Esophagus muscularis mucosa (tissue), 4 donors: ENCODE measurements at regions not wholly inside any gene's neighbourhood (a gene's known extent, or its start where the extent isn't known, plus 50 kb on each side); places are given as distances from the start of the nearest gene placed in this dataset.
A peak's percentile ranks its signal among the peaks of the same experiment; 100 is the strongest.

Experiments
- DNase-seq: peaks from one replicate; pipeline ENCODE4 v3.0.0-alpha.2; 2017; ENCODE audit errors: extremely low spot score
- H3K27ac ChIP-seq, 4 donors: fragments of 200-600 bp; sonication (generic); replicated peaks in 1 of 4; 1 replicate in 3 of 4; 2 replicates in 1 of 4; pipeline ENCODE4 v1.5.1; 2016 to 2019; ENCODE audit warnings: mild to moderate bottlenecking in 1 of 4
- H3K27me3 ChIP-seq, 4 donors: fragments of 200-600 bp; sonication (generic); one replicate each; pipeline versions ENCODE4 v1.5.1 to v1.6.0; 2016 to 2019
- H3K36me3 ChIP-seq, 4 donors: fragments of 200-600 bp; sonication (generic); one replicate each; pipeline ENCODE4 v1.5.1; 2016 to 2019
- H3K4me1 ChIP-seq, 4 donors: fragments of 200-600 bp; sonication (generic); one replicate each; pipeline ENCODE4 v1.5.1; 2016 to 2019
- H3K4me3 ChIP-seq, 4 donors: fragments of 200-600 bp; sonication (generic); 1 replicate in 2 of 4; 2 replicates in 2 of 4; pipeline ENCODE4 v1.5.1; 2016 to 2019; ENCODE audit warnings: mild to moderate bottlenecking in 4 of 4, moderate library complexity in 1 of 4
- H3K9me3 ChIP-seq, 4 donors: fragments of 200-600 bp; sonication (generic); 1 replicate in 3 of 4; 2 replicates in 1 of 4; pipeline ENCODE4 v1.5.1; 2016 to 2019
- CTCF ChIP-seq, 3 experiments: fragments of 200-600 bp in 2 of 3; fragments of 450-650 bp in 1 of 3; sonication (generic) in 2 of 3; IDR thresholded peaks; one replicate each; pipeline ENCODE4 v1.5.1; 2017 to 2019; ENCODE audit warnings: antibody characterized with exemption in 3 of 3, mild to moderate bottlenecking in 2 of 3, moderate library complexity in 1 of 3
- EP300 ChIP-seq: sonication (generic); formaldehyde crosslinking; IDR thresholded peaks from one replicate; pipeline ENCODE4 v1.6.1; 2017; ENCODE audit warnings: antibody characterized with exemption
- POLR2A ChIP-seq: fragments of 450-650 bp; IDR thresholded peaks from one replicate; pipeline ENCODE4 v1.6.1; 2017; ENCODE audit warnings: antibody characterized with exemption, moderate library complexity, mild to moderate bottlenecking, low read depth
- POLR2AphosphoS5 ChIP-seq, 2 donors: sonication (generic); formaldehyde crosslinking; IDR thresholded peaks; one replicate each; pipeline ENCODE4 v1.6.1; 2017; ENCODE audit warnings: antibody characterized with exemption in 2 of 2
- WGBS: methylation state at CpG from one replicate; pipeline ENCODE4 v1.1.5; 2018; 5-methylcytosine and 5-hydroxymethylcytosine counted together
- intact Hi-C: fragments of 100-400 bp; cut with DNase I; formaldehyde crosslinking; loops from one replicate; pipeline ENCODE4 v1.15.1; 2023

DNA sequence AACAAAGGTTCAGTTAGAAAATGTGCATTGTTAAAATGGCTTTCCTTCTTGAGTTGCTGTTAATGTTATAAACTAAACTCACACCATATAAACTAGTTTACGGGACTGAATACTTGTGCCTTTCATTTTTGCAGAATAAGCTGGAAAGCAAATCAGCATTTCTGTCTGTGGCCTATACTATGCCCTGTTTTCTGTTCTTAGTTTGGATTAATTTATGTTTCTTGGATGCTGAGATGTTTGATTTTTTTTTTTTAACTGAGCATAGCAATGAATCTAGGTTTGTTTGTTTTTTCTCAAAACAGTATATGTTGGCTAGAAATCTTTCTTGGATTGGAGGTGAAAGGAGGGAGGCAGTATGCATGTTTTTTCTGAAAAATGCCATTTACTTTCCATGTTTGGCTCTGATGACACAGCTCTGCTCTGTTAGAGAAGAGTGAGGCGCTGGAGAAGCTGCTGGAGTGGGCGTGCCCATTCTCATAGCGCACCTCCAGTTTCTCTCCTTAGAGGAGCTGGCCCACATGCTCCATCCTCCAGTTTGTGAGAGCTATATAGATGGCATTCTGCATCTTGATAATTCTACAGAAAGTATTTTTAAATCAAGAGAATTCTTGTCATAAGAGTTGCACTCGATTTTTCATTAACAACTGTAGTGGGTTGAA, 423.6 kb upstream of the TPM1 start:
- peaks cover 5 to 12% (median 9%) of the 10 kb centered on the region in 4 donors for H3K4me1 ChIP-seq
- no peak overlapping the region for H3K27ac ChIP-seq
- intact Hi-C loops: no loop called here
- TF ChIP-seq POLR2AphosphoS5 (IDR thresholded peaks at IDR 0.05): no peak
- no peak for DNase-seq
- 94% methylated on average over 5 of the region's 5 CpGs for WGBS
- H3K27me3 ChIP-seq: no peaks in the 10 kb centered on the region
- H3K36me3 ChIP-seq: no peaks in the 10 kb centered on the region
- H3K9me3 ChIP-seq: no peaks in the 10 kb centered on the region
- no peak overlapping the region for H3K4me3 ChIP-seq

DNA sequence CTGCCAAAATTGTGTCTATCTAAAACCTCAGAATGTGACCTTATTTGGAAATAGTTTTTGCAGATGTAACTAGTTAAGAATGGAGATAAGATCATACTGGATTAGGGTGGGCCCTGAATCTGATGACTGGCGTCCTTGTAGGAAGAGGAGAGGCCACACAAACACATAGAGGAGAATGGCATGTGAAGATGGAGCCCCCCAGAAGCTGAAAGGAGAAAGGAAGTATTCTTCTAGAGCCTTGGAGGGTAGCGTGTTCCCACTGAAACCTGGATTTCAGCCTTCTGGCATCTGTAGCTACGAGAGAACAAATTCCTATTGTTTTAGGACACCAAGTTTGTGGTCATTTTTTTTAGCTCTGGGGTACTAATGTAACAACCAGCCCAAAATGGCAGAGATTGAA, 423.0 kb upstream of the TPM1 start:
- no peaks in the 10 kb centered on the region for H3K36me3 ChIP-seq
- no peak for DNase-seq
- H3K27ac ChIP-seq: no peak overlapping the region
- WGBS: 87% methylated on average over 3 of the region's 3 CpGs
- no peaks in the 10 kb centered on the region for H3K9me3 ChIP-seq
- intact Hi-C loops: no loop called here
- TF ChIP-seq POLR2A: no peak
- TF ChIP-seq EP300: no peak
- TF ChIP-seq CTCF (IDR thresholded peaks at IDR 0.05): no peak
- no peak for TF ChIP-seq POLR2AphosphoS5 (IDR thresholded peaks at IDR 0.05)
- peaks cover 5 to 12% (median 9%) of the 10 kb centered on the region in 4 donors for H3K4me1 ChIP-seq
- no peak overlapping the region for H3K4me3 ChIP-seq
- H3K27me3 ChIP-seq: no peaks in the 10 kb centered on the region

DNA sequence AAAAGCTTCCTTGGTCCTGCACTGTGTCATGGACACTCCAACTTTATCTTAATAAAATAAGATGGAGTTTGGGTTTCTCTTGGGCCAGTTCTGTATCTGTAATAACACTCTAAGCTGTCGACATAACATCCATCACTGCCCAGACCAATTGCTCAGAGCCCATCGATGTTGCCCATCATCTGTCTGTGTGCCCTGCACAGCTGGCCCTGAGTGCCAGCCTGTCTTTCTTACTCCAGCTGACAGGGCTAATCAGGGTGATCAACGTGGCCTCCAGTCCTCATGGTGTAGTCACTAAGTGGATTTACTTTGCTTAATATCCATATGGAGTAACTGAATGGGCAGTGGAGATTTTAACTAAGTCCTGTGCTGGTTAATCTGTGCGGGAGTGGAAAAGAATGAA, 419.8 kb upstream of the TPM1 start:
- 74% methylated on average over 4 of the region's 4 CpGs for WGBS
- TF ChIP-seq POLR2A (no peak), EP300 (no peak), POLR2AphosphoS5 (IDR thresholded peaks at IDR 0.05) (no peak), CTCF (IDR thresholded peaks at IDR 0.05) (no peak)
- H3K4me3 ChIP-seq: no peak overlapping the region
- no peak for DNase-seq
- no peaks in the 10 kb centered on the region for H3K9me3 ChIP-seq
- H3K27me3 ChIP-seq: no peaks in the 10 kb centered on the region
- intact Hi-C loops: no loop called here
- peaks cover 3 to 8% (median 5%) of the 10 kb centered on the region in 4 donors for H3K4me1 ChIP-seq
- no peaks in the 10 kb centered on the region for H3K36me3 ChIP-seq
- H3K27ac ChIP-seq: no peak overlapping the region

GRCh38 chr15:62624547-62625378, 417.8 kb upstream of the TPM1 start:
- intact Hi-C loops: no loop called here
- H3K4me1 ChIP-seq: peaks cover 0 to 7% (median 4%) of the 10 kb centered on the region in 4 donors
- 61% methylated on average over 7 of the region's 7 CpGs for WGBS
- H3K4me3 ChIP-seq: peak overlapping the region in 2 of 4 donors; percentile 22 to 23
- DNase-seq: no peak
- H3K27me3 ChIP-seq: no peaks in the 10 kb centered on the region
- no peaks in the 10 kb centered on the region for H3K36me3 ChIP-seq
- H3K9me3 ChIP-seq: no peaks in the 10 kb centered on the region
- TF ChIP-seq POLR2A (no peak), EP300 (no peak), POLR2AphosphoS5 (IDR thresholded peaks at IDR 0.05) (no peak), CTCF (IDR thresholded peaks at IDR 0.05) (no peak)
- peak overlapping the region in 1 of 4 donors; percentile 12 for H3K27ac ChIP-seq

GRCh38 chr15:62625429-62626033, 417.0 kb upstream of the TPM1 start:
- H3K27ac ChIP-seq: no peak overlapping the region
- H3K27me3 ChIP-seq: no peaks in the 10 kb centered on the region
- H3K36me3 ChIP-seq: no peaks in the 10 kb centered on the region
- H3K4me1 ChIP-seq: peaks cover 0 to 7% (median 4%) of the 10 kb centered on the region in 4 donors
- H3K4me3 ChIP-seq: no peak overlapping the region
- no peak for DNase-seq
- no peaks in the 10 kb centered on the region for H3K9me3 ChIP-seq
- TF ChIP-seq POLR2AphosphoS5 (IDR thresholded peaks at IDR 0.05) (no peak), EP300 (no peak), CTCF (IDR thresholded peaks at IDR 0.05) (no peak), POLR2A (no peak)
- intact Hi-C loops: no loop called here
- WGBS: 66% methylated on average over 8 of the region's 9 CpGs
